Suppressor macrophage treated with lipopolysaccharide for 4 hours (primary cell): ENCODE measurements at regions not wholly inside any gene's neighbourhood (a gene's known extent, or its start where the extent isn't known, plus 50 kb on each side); places are given as distances from the start of the nearest gene placed in this dataset.
"Not testable (repeated sequence)": the region's sequence is repeated elsewhere in the genome, so short reads cannot be mapped to it uniquely, and the experiment has no call there.

Experiments used
- DNase-seq: peaks from one replicate; pipeline ENCODE4 v3.0.0-alpha.2; 2020

- DNase-seq = no peak
Observed at GRCh38 chr7:131629217-131629882, 72.9 kb upstream of the PODXL start.

- DNase-seq = no peak
Observed at GRCh38 chr7:131628634-131629033, 72.2 kb upstream of the PODXL start.

GRCh38 chr7:131627735-131628190 lies 71.3 kb upstream of the PODXL start:
- no peak for DNase-seq

- no peak for DNase-seq
Observed at GRCh38 chr7:131626643-131627042, 70.2 kb upstream of the PODXL start.

- peak; percentile 3 for DNase-seq
Observed at GRCh38 chr7:131625817-131626372, 69.5 kb upstream of the PODXL start.

- not testable (repeated sequence) for DNase-seq
Observed at GRCh38 chr7:131625345-131625744, 68.9 kb upstream of the PODXL start.

GRCh38 chr7:131624536-131624935 lies 68.1 kb upstream of the PODXL start:
- no peak for DNase-seq

- no peak for DNase-seq
Observed at GRCh38 chr7:131623154-131623553, 66.7 kb upstream of the PODXL start.

GRCh38 chr7:131621652-131622051 lies 65.2 kb upstream of the PODXL start:
- no peak for DNase-seq

GRCh38 chr7:131620673-131621609 lies 64.5 kb upstream of the PODXL start:
- no peak for DNase-seq

- DNase-seq = peak; percentile 79
Observed at GRCh38 chr7:131619336-131620305, 63.2 kb upstream of the PODXL start.

- no peak for DNase-seq
Observed at GRCh38 chr7:131618391-131618790, 62.0 kb upstream of the PODXL start.

GRCh38 chr7:131616487-131617200 lies 60.2 kb upstream of the PODXL start:
- DNase-seq = peak; percentile 7

- no peak for DNase-seq
Observed at GRCh38 chr7:131613909-131614308, 57.5 kb upstream of the PODXL start.

GRCh38 chr7:131610007-131610406 lies 53.6 kb upstream of the PODXL start:
- no peak for DNase-seq

- DNase-seq = no peak
Observed at GRCh38 chr7:131608116-131608500, 51.7 kb upstream of the PODXL start.

GRCh38 chr7:131607291-131608115 lies 51.1 kb upstream of the PODXL start:
- DNase-seq = no peak

GRCh38 chr7:131606346-131607290 lies 50.2 kb upstream of the PODXL start:
- no peak for DNase-seq
